Glomerular endothelial cell (primary cell): ENCODE measurements at regions not wholly inside any gene's neighbourhood (a gene's known extent, or its start where the extent isn't known, plus 50 kb on each side); places are given as distances from the start of the nearest gene placed in this dataset.
"Not testable (repeated sequence)": the region's sequence is repeated elsewhere in the genome, so short reads cannot be mapped to it uniquely, and the experiment has no call there.

Experiments
- DNase-seq: peaks from one replicate; pipeline ENCODE4 v3.0.0-alpha.2; 2011; ENCODE audit warnings: low read depth, low spot score; ENCODE audit errors: extremely low read depth

DNA sequence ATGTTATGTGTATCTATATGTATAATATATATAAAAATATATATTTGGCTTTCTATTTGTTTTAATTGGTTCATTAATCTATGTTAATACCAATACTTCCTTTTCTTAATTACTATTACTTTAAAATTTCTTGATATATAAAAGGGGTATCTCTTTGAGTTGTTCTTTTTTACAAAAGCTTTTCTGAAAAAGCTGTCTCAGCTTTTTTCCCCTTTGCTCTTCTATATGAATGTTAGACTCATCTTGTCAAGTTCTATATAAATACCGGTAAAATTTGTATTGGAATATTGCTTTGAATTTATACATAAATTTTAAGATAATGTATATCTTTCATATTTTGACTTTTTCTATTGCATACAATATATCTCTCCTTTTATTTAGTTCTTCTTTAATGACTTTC is 139.8 kb upstream of the FOXG1 start:
- no peak for DNase-seq

DNA sequence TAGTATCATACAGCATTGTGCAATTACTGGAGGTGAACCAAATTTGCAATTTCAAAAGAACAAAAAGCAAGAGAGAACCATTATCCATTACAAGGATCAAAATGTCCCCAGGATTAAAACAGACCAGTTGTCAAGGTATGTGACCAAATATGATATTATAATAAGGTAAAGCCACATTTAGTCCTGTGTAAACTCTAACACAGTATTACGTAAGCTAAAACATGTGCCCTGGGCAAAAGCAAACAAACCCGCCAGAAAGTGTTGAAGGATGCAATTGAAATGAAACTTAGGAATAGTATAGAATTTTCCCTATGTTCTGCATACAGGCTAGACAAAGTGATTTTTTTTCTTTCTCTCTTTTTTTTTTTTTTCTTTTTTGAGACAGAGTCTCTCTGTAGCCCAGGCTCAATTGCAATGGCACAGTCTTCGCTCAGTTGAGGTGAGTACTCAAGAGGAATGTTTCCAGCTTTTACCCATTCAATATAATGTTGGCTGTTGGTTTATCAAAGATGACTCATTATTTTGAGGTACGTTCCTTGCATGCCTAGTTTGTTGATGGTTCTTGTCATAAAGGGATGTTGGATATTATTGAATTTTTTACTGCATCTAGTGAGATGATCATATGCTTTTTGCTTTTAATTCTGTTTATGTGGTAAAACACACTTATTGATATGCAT is 137.1 kb upstream of the FOXG1 start:
- DNase-seq = no peak

DNA sequence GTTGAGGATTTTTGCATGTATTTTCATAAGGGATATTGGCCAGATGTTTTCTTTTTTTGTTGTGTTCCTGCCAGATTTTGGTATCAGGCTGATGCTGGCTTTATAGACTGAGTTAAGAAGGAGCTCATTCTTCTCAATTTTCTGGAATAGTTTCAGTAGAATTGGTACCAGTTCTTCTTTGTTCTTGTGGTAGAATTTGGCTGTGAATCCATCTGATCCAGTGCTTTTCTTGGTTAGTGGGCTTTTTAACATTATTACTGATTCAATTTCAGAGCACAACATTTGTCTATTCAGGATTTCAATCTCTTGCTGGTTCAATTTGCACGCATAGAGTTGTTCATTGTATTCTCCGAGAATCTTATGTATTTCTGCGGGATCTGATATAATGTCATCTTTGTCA is 136.5 kb upstream of the FOXG1 start:
- no peak for DNase-seq

DNA sequence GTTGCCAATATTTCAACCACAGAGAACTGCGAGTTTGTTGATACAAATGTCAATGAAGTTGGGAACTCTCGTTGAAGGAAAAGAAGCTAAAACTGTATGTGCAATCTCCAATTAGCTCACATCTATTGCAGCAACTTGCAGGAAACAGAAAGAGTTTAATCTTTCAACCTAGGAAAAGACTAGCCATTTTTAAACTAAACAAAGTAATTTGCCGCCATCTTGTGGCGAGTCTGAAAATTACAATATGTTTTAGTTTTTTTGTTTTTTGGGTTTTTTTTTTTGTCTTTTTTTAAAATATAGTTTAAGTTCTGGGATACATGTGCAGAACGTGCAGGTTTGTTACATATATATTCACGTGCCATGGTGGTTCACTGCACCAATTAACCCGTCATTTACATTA is 131.2 kb upstream of the FOXG1 start:
- peak; percentile 4 for DNase-seq

DNA sequence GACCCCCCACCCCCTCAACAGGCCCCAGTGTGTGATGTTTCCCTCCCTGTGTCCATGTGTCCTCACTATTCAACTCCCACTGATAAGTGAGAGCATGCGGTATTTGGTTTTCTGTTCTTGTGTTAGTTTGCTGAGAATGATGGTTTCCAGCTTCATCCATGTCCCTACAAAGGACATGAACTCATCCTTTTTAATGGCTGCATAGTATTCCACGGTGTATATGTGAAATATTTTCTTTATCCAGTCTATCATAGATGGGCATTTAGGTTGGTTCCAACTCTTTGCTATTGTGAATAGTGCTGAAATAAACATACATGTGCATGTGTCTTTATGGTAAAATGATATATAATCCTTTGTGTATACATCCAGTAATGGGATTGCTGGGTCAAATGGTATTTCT is 130.8 kb upstream of the FOXG1 start:
- DNase-seq = not testable (repeated sequence)

DNA sequence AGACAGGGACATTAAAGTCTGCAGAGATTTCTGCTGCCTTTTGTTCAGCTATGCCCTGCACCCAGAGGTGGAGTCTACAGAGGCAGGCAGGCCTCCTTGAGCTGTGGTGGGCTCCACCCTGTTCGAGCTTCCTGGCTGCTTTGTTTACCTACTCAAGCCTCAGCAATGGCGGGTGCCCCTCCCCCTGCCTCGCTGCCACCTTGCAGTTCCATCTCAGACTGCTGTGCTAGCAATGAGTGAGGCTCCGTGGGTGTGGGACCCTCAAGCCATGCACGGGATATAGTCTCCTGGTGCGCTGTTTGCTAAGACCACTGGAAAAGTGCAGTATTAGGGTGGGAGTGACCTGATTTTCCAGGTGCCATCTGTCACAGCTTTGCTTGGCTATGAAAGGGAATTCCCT is 125.4 kb upstream of the FOXG1 start:
- not testable (repeated sequence) for DNase-seq

DNA sequence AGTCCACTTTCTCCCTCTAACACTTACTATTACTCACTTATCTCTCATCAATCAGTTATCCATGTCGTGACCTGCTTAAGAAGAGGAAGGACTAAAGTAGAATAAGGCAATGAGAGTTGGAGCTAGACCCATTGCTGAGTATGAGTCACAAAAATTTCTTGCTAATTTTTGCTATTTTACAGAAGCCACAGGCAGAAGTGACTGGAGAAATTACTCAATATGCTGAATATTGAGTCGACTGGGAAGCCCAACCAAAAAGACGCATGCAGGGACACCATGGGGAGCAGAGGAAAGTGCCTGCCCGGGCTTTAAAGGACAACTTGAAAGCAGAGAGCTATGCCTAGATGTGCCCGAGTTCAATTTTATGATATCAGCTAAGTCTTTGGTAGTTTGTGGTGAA is 115.4 kb upstream of the FOXG1 start:
- no peak for DNase-seq

DNA sequence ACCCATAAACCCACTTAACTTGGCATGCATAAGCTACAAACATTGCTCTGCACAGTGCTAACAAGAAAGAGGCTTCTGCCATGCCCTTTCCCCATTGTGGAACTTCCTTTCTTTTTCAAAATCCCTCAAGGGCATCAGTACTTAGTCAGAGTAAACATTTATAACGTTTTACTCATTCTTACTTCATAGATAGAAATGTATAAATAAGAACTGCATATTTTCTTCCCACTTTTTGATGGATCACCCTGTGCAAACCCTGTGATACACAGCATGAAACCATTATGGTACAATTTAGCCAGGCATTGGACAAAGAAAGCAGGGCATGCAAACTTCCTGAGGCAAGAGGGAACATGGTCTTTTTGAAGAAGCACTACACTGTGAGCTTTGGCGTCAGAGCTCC is 113.8 kb upstream of the FOXG1 start:
- DNase-seq = no peak

DNA sequence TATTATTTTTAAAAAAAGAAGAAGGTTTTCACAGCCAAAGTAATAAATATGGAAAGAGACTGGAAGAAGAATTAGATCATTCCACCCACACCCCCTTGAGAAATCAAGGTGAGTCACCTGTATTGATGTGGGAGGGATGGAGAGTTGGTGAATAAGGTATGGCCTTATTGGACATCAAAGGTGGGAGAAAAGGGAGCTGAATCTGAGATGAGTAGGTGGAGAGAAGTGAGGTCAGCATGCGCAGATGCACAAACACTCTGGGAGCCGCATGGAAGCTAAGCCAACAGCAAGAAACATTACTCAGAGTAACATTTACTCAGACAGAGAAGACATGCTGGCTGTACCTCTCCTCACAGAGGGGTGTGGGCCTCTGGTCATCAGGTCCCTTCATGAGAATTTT is 113.1 kb upstream of the FOXG1 start:
- DNase-seq = no peak

DNA sequence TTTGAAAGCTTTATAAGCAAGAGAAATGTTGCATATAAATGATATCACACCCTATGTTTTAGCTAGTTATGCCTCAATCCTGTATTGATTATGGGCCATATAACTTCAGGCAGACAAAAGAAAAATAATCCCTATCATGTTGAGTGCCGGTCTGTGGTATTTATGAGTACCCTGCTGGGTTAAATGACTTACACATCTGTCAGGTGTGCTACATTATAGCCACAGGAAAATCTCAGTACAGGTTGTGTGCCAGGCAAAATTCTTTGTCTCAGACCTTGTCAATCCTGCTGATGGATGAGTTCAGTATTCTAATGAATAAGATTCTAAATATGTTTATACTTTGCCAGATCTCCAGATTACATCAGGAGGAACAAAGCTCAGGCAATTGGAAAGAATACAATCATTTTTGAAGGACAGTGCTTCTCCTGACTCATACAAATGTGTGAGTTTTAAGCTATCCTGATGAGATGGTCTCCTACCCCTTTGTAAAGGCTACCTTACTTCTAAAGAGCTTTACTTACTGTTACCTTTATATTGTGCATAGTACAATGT is 109.8 kb upstream of the FOXG1 start:
- DNase-seq = no peak

DNA sequence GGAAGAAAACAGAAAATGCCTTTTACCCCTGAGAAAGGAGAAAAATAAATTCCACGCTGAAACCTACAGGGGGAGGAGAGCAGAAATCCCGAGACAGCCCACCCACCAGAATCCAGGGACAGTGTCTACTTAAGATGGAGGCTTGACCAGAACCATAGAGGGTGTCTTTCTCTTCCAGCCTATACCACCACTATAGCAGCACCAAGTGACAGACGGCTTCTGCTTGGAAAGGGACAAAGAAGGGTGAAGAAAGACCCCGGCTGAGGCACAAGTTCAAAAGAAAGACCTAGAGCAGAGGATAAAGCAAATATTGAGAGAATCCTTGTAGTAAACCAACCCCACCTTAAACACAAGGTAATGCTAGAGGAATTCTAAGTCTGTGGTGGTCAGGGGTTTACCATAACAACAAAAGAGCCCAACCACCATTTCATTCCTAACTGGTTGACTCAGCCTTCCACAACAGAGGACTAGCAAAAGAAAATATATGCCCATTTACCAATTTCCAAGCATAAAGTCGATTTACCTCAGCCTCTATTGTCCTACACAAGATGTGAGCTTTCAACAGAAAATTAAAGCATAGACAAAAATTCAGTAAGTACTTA is 105.3 kb upstream of the FOXG1 start:
- no peak for DNase-seq

DNA sequence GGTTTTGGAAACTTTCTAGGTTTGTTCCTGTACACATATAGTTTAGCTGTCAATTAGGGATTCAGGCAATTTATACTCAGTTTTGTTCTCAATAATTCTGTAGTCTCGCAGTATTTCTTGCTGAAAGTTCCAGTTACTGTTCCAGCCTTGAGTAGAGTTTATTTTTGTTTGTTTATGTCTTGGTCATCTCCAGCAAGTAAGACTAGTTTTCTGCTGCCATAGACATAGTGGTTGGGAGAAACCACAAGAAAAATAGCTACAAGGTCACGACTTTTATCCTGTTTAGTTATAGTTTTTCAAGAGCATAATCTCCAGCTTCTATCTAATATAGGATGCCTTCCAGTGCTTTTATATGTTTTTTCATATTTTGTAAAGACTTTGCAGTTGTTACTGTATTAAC is 99.6 kb upstream of the FOXG1 start:
- no peak for DNase-seq

DNA sequence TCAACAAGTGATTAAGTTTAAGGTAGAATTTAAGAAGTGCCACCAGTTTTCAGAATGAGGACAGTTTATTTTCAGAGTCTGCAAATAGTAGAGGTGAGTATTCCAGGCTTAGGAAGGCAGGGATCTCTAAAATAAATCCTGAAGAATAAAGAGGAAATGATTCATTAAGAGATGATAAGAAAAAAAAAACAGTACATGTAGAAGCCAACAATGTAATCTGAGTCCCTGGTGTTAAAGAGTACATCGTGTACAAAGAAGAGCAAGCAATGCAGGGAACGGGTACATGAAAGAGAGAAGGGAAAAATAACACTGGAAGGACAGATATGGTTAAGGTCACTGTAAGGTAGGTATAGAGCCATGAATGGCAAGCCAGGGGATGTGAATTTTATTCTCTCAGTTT is 95.2 kb upstream of the FOXG1 start:
- DNase-seq = no peak

DNA sequence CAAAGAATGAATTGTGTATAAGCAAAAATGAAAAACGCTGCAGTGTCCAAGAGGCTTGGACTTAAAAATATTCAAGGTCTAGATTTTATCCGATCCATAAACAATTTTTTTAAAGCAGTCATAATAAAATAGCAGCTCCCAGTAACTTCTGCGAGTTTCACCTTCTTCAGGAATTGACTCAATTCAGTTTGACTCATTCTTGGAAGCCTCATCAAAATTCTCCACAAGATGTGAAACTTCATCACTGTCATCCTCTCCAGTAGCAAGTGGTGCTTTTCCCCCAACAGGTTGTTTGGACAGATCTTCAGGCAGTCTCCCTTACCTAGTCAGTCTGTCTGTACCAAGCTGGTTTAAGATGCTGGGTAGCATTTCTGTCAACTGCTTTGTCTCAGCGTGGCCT is 93.5 kb upstream of the FOXG1 start:
- DNase-seq = no peak

DNA sequence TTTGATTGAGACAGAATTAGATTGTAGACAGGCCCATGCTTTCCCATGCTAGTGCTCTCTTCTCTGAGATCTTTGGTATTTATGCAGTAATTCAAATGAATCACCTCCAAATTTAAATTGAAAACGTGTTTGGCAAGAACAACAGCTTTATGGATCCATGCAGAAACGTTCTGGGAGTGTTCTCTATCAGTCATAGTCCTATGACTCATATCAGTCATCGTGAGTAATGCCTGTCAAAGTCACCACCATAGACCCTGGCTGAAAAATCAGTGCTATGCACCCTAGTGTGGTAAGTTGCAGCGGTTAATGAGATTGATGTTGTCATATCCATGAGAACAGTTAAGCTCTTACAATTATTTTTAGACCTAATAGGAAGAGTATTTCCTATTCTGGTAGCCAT is 90.1 kb upstream of the FOXG1 start:
- no peak for DNase-seq

DNA sequence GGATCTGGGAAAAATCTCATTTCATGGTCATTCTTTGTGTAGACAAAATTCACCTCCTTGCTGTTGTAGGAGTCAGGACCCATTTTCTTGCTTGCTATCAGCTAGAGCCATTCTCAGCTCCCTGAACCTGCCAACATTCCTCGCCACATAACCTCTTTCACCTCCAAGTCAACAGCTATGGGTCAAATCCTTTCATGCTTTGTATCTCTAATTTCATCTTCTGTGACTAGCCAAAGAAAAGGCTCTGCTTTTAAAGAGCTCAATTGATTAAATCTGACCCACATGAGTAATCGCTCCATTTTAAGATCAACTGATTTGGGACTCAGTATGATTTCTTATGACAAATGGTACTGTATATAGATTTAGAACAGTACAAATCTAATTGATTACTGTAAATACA is 89.2 kb upstream of the FOXG1 start:
- no peak for DNase-seq

DNA sequence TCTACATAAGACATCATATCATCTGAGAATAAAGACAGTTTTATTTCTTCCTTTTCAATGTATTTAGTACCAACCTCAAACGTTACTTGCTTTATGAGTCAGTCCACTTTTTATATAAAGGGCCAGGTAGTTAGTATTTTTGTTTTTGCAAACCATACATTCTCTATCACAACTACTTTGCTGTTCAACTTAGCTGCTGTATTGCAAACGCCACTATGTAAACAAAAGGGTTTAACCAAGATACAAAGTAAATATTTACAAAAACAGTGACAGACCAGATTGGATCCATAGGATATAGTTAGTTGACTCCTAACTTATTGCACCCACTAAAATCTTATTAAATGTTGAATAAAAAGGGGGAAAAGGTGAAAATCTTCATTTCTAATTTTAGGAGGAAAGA is 87.7 kb upstream of the FOXG1 start:
- DNase-seq = no peak

DNA sequence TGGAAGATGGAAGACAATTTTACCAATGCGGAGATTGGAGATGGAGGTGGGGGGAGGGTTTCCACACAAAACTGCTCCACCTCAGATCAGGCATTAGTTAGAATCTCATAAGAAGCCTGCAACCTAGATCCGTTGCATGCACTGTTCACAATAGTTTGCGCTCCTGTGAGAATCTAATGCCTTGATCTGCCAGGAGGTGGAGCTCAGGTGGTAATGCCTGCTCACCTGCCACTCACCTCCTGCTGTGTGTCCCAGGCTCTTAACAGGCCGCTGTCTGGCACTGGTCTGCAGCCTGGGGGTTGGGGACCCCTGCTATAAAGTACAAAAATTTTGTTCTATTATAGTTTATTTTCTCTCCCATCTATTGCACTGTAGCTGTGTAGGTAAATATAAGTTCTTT is 84.9 kb upstream of the FOXG1 start:
- DNase-seq = no peak

DNA sequence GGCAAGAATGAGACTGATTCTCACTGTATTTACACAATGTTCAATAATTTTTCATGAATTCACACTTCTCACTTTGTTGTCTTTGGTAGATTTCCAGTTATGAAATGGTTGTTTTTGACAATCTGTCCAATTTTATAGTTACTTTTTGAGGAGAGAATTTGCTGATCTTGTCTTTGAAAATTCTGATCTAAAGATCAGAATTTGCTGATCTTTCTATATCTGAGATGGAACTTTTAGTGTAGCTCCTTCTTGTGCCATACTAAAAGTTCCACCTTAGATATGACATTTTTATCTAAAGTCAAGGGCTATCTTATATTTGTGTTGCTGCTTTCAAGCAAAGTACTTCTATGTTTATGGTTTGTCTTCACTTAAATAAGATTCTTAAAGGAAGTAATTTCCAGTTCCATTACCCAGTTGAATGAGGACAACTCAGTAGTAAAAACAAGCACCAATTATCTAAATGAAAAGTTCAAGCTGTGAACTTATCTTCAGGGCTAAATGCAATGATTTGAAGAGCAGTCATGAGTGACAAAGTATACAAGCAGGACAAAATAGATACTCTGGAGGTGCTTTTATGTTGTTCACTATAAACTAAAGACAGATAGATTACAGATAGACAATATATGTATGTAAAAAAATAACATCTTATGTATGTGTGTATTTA is 76.4 kb upstream of the FOXG1 start:
- DNase-seq = no peak

DNA sequence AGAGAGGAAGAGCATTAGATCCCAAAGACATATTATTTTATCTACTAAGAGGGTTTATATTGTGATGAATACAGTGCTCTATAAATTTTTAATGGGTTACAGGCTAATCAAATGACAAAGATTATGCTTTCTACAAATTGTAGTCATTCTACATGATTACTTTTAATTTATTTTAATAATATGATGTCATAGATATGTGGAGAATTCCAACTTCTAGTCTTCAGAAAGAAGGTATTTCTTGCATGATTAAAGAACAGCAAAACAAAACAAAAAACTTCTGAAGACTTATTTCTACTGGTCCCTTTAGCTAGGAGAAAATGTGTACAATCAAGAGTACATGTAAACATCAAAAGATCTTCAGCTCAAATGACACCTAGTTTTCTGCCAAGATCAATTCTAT is 71.5 kb upstream of the FOXG1 start:
- DNase-seq = no peak

DNA sequence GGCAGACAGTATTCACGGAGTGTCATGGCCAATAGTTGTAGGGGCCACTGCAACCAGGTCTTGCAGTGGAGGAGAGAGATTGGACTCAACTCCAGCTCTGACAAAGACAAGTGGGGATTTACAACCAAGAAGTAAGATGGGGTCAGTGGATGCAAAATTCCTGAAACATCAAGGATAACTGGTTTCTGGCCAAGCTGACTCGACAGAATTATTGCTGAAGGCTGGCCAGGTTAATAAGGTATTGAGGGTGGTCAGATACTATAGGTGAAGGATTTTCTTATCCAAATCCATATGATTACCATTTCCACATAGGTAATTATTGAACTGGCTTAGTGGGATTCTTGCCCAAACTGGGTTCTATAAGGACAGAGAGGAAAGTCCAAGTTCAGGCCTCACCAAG is 64.9 kb upstream of the FOXG1 start:
- no peak for DNase-seq

DNA sequence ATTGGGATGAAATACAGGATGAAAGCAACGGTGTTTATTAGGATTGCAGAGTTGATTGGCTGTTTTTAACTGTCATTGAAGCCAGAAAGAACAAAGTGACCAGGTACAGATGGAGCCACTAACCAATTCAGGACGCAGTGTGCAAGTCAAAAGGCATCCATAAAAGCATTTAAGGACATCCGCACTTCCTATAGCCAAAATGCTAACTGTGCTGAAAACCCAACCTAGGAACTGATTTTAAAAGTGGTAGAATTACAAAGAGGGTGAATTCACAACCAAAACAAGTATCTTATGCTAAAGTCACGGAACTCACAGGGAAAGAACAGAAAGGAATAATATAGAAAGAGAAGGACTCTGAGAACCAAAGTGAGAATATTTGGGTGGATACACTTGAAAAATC is 63.1 kb upstream of the FOXG1 start:
- DNase-seq = no peak
